VCaP (cell line): ENCODE measurements at regions not wholly inside any gene's neighbourhood (a gene's known extent, or its start where the extent isn't known, plus 50 kb on each side); places are given as distances from the start of the nearest gene placed in this dataset.

Experiments
- H3K27ac ChIP-seq: fragments of 450-650 bp; 2 replicates; pipeline ENCODE4 v1.5.1; 2017
- CTCF ChIP-seq: fragments of 450-650 bp; conservative IDR thresholded peaks from 2 replicates; pipeline ENCODE4 v1.5.1; 2017; ENCODE audit warnings: mild to moderate bottlenecking, moderate library complexity

- TF ChIP-seq CTCF: no peak
- H3K27ac ChIP-seq: no peak overlapping the region
Measured at GRCh38 chr4:111404673-111405072, 740.6 kb upstream of the FAM241A start.

- no peak for TF ChIP-seq CTCF
- H3K27ac ChIP-seq: no peak overlapping the region
Measured at GRCh38 chr4:111405989-111406388, 739.3 kb upstream of the FAM241A start.

GRCh38 chr4:111410571-111410970, 734.7 kb upstream of the FAM241A start:
- H3K27ac ChIP-seq: no peak overlapping the region
- no peak for TF ChIP-seq CTCF

- TF ChIP-seq CTCF: no peak
Measured at GRCh38 chr4:111417521-111417920, 727.7 kb upstream of the FAM241A start.

GRCh38 chr4:111433441-111433840, 711.8 kb upstream of the FAM241A start:
- TF ChIP-seq CTCF: no peak
- no peak overlapping the region for H3K27ac ChIP-seq

More at GRCh38 chr4:111417521-111417920, 727.7 kb upstream of the FAM241A start:
- no peak overlapping the region for H3K27ac ChIP-seq

GRCh38 chr4:111434586-111434985, 710.7 kb upstream of the FAM241A start:
- H3K27ac ChIP-seq: no peak overlapping the region
- no peak for TF ChIP-seq CTCF

- no peak overlapping the region for H3K27ac ChIP-seq
- no peak for TF ChIP-seq CTCF
Measured at GRCh38 chr4:111435986-111436744, 709.1 kb upstream of the FAM241A start.
